ENCODE measurements at regions not wholly inside any gene's neighbourhood (a gene's known extent, or its start where the extent isn't known, plus 50 kb on each side); places are given as distances from the start of the nearest gene placed in this dataset.

- TF ChIP-seq, protein P1, sequence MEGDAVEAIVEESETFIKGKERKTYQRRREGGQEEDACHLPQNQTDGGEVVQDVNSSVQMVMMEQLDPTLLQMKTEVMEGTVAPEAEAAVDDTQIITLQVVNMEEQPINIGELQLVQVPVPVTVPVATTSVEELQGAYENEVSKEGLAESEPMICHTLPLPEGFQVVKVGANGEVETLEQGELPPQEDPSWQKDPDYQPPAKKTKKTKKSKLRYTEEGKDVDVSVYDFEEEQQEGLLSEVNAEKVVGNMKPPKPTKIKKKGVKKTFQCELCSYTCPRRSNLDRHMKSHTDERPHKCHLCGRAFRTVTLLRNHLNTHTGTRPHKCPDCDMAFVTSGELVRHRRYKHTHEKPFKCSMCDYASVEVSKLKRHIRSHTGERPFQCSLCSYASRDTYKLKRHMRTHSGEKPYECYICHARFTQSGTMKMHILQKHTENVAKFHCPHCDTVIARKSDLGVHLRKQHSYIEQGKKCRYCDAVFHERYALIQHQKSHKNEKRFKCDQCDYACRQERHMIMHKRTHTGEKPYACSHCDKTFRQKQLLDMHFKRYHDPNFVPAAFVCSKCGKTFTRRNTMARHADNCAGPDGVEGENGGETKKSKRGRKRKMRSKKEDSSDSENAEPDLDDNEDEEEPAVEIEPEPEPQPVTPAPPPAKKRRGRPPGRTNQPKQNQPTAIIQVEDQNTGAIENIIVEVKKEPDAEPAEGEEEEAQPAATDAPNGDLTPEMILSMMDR (IDR thresholded peaks at IDR 0.05), result no peak
- no peak for TF ChIP-seq POLR2A (IDR thresholded peaks at IDR 0.05)
- TF ChIP-seq POLR2AphosphoS5 (IDR thresholded peaks at IDR 0.05), result no peak
These were observed 103.2 kb upstream of the TARS1 start for GRCh38 chr5:33337637-33337992.

Measured in suprapubic skin (tissue), 4 donors.